Activated T-helper 1 cell treated with anti-CD3 and anti-CD28 coated beads, Interleukin-12 subunit alpha, Interleukin-12 subunit beta, Interleukin-2, Interleukin-4 antibody, amounts not matched to agents 30 ng/mL and 10 ng/mL and 1 ng/mL, durations not matched to agents 14 hours and 24 hours and 36 hours (primary cell): ENCODE measurements at regions not wholly inside any gene's neighbourhood (a gene's known extent, or its start where the extent isn't known, plus 50 kb on each side); places are given as distances from the start of the nearest gene placed in this dataset.
"Not testable (repeated sequence)": the region's sequence is repeated elsewhere in the genome, so short reads cannot be mapped to it uniquely, and the experiment has no call there.

ENCODE experiments used
- DNase-seq: peaks from one replicate; pipeline ENCODE4 v3.0.0; 2021; ENCODE audit warnings: low spot score
- H3K27ac Mint-ChIP-seq: one replicate; pipeline ENCODE4 v1.8.0; 2021; ENCODE audit warnings: mild to moderate bottlenecking, mixed read lengths
- H3K27me3 Mint-ChIP-seq: one replicate; pipeline ENCODE4 v1.8.0; 2022; ENCODE audit warnings: mild to moderate bottlenecking, moderate library complexity, mixed read lengths; ENCODE audit not compliant: insufficient read depth
- H3K36me3 Mint-ChIP-seq: one replicate; pipeline ENCODE4 v1.8.0; 2021; ENCODE audit warnings: low read depth, mixed read lengths
- H3K4me1 Mint-ChIP-seq: one replicate; pipeline ENCODE4 v1.8.0; 2021; ENCODE audit warnings: low read depth, mixed read lengths
- H3K4me3 Mint-ChIP-seq: one replicate; pipeline ENCODE4 v1.8.0; 2021; ENCODE audit warnings: mild to moderate bottlenecking, moderate library complexity, mixed read lengths
- H3K9me3 Mint-ChIP-seq: one replicate; pipeline ENCODE4 v1.8.0; 2021; ENCODE audit warnings: mixed read lengths
- intact Hi-C: fragments of 100-400 bp; cut with micrococcal nuclease; formaldehyde crosslinking; loops from one replicate; pipeline ENCODE4 v1.15.1; 2024

- H3K4me1 Mint-ChIP-seq, H3K9me3 Mint-ChIP-seq, H3K27me3 Mint-ChIP-seq, DNase-seq, H3K36me3 Mint-ChIP-seq, H3K4me3 Mint-ChIP-seq, H3K27ac Mint-ChIP-seq, intact Hi-C loops: not testable (repeated sequence)
Observed at GRCh38 chr5:34096033-34096432, 53.0 kb upstream of the C1QTNF3 start.

DNA sequence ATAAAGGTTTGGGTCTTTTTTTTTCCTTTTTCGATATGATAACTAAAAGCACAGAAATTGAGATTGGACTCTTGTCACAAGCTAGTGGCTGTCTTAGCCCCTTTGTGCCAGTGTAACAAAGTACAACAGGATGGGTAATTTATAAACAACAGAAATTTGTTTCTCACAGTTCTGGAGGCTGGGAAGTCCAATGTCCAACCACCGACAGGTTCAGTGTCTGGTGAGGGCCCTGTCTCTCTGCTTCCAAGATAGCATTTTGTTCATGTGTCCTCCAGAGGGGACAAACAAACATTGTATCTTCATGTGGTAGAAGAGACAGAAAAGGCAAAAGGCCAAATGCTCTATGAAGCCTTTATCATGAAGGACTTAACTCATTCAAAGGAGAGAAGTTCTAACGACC is 56.9 kb upstream of the C1QTNF3 start:
- H3K36me3 Mint-ChIP-seq, DNase-seq, intact Hi-C loops, H3K27ac Mint-ChIP-seq, H3K4me3 Mint-ChIP-seq, H3K27me3 Mint-ChIP-seq, H3K9me3 Mint-ChIP-seq, H3K4me1 Mint-ChIP-seq: not testable (repeated sequence)

DNA sequence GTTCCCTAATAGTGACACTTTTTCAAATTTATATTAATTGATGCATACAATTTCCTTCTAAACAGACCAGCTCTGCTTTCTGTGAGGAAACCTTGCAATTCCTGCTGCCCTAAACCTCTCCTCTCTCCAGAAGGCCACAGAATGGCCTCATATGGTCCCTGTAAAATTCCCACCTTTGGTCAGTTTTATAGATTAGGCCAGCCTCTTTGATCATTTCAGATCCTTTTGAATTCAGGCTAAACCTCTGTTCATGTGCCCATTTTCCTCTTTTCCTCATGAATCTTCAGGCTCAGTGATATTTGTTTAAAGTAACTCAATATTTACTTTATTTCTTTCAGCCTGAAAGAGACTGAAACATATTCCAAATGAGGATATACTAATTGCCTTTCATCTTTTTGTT is 58.6 kb upstream of the C1QTNF3 start:
- H3K36me3 Mint-ChIP-seq = not testable (repeated sequence)

GRCh38 chr5:34108897-34109296 is 65.9 kb upstream of the C1QTNF3 start:
- H3K9me3 Mint-ChIP-seq, H3K27ac Mint-ChIP-seq, intact Hi-C loops, H3K4me1 Mint-ChIP-seq, DNase-seq, H3K36me3 Mint-ChIP-seq, H3K4me3 Mint-ChIP-seq, H3K27me3 Mint-ChIP-seq: not testable (repeated sequence)

More for the DNA sequence above, 58.6 kb upstream of the C1QTNF3 start:
- H3K9me3 Mint-ChIP-seq, H3K27ac Mint-ChIP-seq, H3K4me3 Mint-ChIP-seq, H3K27me3 Mint-ChIP-seq, intact Hi-C loops, H3K4me1 Mint-ChIP-seq, DNase-seq: not testable (repeated sequence)

- H3K4me1 Mint-ChIP-seq, H3K36me3 Mint-ChIP-seq, H3K4me3 Mint-ChIP-seq, intact Hi-C loops, H3K9me3 Mint-ChIP-seq, DNase-seq, H3K27ac Mint-ChIP-seq, H3K27me3 Mint-ChIP-seq: not testable (repeated sequence)
Observed at GRCh38 chr5:34124280-34124679, 81.3 kb upstream of the C1QTNF3 start.

GRCh38 chr5:34125354-34125753 is 82.3 kb upstream of the C1QTNF3 start:
- H3K4me1 Mint-ChIP-seq, intact Hi-C loops, DNase-seq, H3K4me3 Mint-ChIP-seq, H3K9me3 Mint-ChIP-seq, H3K36me3 Mint-ChIP-seq, H3K27me3 Mint-ChIP-seq, H3K27ac Mint-ChIP-seq: not testable (repeated sequence)

DNA sequence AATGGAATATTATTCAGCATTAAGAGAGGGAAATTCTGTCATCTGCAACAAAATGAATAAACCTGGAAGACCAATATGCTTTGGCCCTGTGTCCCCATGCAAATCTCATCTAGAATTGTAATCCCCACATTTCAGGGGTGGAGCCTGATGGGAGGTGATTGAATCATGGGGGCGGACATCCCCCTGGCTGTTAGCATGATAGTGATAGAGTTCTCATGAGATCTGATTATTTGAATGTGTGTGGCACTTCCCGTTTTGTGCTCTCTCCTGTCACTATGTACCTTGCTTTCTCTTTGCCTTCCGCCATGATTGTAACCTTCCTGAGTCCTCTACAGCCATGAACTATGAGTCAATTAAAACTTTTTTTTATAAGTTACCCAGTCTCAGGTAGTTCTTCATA is 83.7 kb upstream of the C1QTNF3 start:
- intact Hi-C loops, H3K4me1 Mint-ChIP-seq, DNase-seq, H3K4me3 Mint-ChIP-seq, H3K36me3 Mint-ChIP-seq, H3K9me3 Mint-ChIP-seq, H3K27me3 Mint-ChIP-seq, H3K27ac Mint-ChIP-seq: not testable (repeated sequence)

DNA sequence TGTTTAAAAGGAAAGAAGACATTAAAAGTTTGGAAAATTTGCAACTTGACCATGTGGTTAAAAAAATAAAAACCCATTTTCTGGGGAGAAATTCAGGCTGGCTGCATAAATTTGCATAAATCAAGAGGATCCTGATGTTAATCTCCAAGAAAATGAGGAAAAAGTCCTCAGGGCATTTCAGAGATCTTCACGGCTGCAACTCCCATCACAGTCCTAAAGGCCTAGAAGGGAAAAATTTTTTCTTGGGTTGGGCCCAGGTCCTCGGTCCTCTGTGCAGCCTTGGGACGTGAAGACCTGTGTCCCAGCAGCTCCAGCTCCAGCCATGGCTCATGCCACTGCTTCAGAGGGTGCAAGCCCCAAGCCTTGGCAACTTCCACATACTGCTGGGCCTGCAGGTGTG is 84.8 kb upstream of the C1QTNF3 start:
- H3K4me1 Mint-ChIP-seq, H3K27ac Mint-ChIP-seq, intact Hi-C loops, H3K4me3 Mint-ChIP-seq, H3K9me3 Mint-ChIP-seq, DNase-seq, H3K36me3 Mint-ChIP-seq, H3K27me3 Mint-ChIP-seq: not testable (repeated sequence)

GRCh38 chr5:34128890-34129289 is 85.9 kb upstream of the C1QTNF3 start:
- H3K9me3 Mint-ChIP-seq, H3K36me3 Mint-ChIP-seq, H3K4me1 Mint-ChIP-seq, DNase-seq, H3K27me3 Mint-ChIP-seq, intact Hi-C loops, H3K4me3 Mint-ChIP-seq, H3K27ac Mint-ChIP-seq: not testable (repeated sequence)

DNA sequence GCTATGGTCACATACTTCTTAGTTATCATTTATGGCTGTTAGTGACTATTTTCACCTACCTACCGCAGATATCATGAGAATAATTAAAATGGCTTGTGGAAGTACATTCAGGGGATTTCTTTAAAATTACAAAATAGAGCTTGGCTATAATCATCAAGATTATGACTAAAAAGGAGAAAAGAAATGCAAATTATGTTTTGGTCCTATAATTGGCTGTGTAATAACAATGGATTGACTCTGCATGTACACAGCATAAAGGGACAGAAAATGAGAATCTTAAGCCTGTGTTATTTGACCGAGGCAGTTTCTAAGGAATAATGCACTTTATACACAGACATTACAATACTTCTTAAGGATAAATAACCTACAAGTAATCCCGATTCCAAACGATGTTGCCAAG is 112.0 kb upstream of the C1QTNF3 start:
- H3K36me3 Mint-ChIP-seq, H3K27ac Mint-ChIP-seq, H3K4me3 Mint-ChIP-seq, H3K9me3 Mint-ChIP-seq, H3K27me3 Mint-ChIP-seq, DNase-seq, H3K4me1 Mint-ChIP-seq: not testable (repeated sequence)
- intact Hi-C loops = loop anchor here (5.0 kb wide), 1 partner anchor 148 kb away; the partner anchor contains the start of gene AMACR

DNA sequence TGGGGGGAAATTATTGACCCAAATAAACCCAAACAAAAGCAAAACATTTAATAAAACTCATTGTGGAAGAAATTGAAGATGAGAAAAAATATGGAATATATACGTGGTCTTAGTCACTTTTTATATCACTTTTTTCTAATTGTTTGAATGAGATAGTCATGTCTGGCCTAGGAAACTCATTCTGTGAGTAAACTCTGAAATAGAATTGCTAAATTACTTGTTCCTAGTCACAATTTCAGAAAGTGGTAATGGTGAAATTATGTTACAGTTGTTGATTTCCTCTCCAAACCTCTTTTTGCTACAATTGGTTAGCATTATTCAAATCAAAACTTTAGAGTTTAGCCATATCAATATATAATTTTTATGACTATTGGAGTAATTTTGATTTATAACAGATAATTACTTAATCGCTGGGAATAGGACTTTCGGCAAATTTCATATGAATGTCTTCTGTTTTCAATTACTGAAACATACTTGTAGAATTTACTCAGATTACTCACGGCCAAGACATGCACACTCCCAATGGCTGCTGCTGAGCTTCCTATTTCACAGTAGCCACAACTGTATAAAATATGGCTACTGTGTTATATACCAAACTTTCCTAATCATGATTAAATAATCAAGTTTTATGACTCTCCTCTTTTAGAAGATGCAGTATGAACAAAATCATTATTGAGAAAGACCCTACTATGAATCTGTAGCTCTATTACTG is 113.8 kb upstream of the C1QTNF3 start:
- not testable (repeated sequence) for DNase-seq, H3K9me3 Mint-ChIP-seq, H3K4me3 Mint-ChIP-seq, H3K27me3 Mint-ChIP-seq, H3K4me1 Mint-ChIP-seq, H3K36me3 Mint-ChIP-seq, H3K27ac Mint-ChIP-seq
- intact Hi-C loops = loop anchor here (5.0 kb wide), 1 partner anchor 150 kb away; the partner anchor contains the start of gene AMACR

DNA sequence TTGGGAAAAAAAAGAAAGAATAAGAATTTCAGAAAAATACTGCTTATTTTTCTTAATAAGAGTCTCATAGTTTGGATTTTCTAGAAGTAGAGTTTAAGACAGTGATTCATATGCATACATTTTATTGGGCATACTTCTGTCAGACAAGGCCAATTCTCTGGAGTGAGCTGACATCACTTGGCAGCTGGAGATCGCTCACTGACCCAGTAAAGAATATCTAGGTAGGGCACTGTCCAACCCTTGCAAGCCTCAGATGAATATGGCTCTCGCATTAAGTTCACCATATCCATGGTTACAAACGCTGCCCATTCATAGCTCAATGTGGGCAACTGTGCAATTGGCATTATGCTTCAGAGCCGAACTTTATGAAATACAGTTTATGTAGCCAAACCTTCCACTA is 117.9 kb upstream of the C1QTNF3 start:
- H3K4me3 Mint-ChIP-seq, H3K9me3 Mint-ChIP-seq, intact Hi-C loops, H3K4me1 Mint-ChIP-seq, H3K36me3 Mint-ChIP-seq, H3K27ac Mint-ChIP-seq, DNase-seq, H3K27me3 Mint-ChIP-seq: not testable (repeated sequence)

- H3K4me3 Mint-ChIP-seq, H3K27ac Mint-ChIP-seq, H3K36me3 Mint-ChIP-seq, H3K9me3 Mint-ChIP-seq, intact Hi-C loops, DNase-seq, H3K27me3 Mint-ChIP-seq, H3K4me1 Mint-ChIP-seq: not testable (repeated sequence)
Observed at GRCh38 chr5:34171398-34171797, 128.4 kb upstream of the C1QTNF3 start.
